HL-60/S4 treated with phorbol 12-myristate 13-acetate at 8.2 ng/mL for 4 days and 3 days (cell line): ENCODE measurements at regions not wholly inside any gene's neighbourhood (a gene's known extent, or its start where the extent isn't known, plus 50 kb on each side); places are given as distances from the start of the nearest gene placed in this dataset.

Source experiments
- in situ Hi-C: fragments of 300-500 bp; cut with MboI; formaldehyde crosslinking; loops from 2 replicates; pipeline ENCODE4 v1.15.0; 2022; ENCODE audit warnings: low sequenced_read_pairs

GRCh38 chr4:74671080-74671698 is 123.1 kb downstream of the BTC start:
- in situ Hi-C loops = loop anchor here (10.0 to 25.0 kb wide), 2 partner anchors 284 to 356 kb away; no protein-coding TSS in a partner anchor

GRCh38 chr4:74674750-74675149 is 119.6 kb downstream of the BTC start:
- in situ Hi-C loops = loop anchor here (10.0 to 25.0 kb wide), 2 partner anchors 287 to 360 kb away; no protein-coding TSS in a partner anchor

GRCh38 chr4:74675673-74676279 is 118.5 kb downstream of the BTC start:
- in situ Hi-C loops = loop anchor here (10.0 kb wide), 1 partner anchor 361 kb away; no protein-coding TSS in a partner anchor

- in situ Hi-C loops = no loop called here
Measured at GRCh38 chr4:74682567-74683359, 111.6 kb downstream of the BTC start.

- in situ Hi-C loops = no loop called here
Measured at GRCh38 chr4:74692972-74693371, 101.4 kb downstream of the BTC start.
